ENCODE measurements at regions not wholly inside any gene's neighbourhood (a gene's known extent, or its start where the extent isn't known, plus 50 kb on each side); places are given as distances from the start of the nearest gene placed in this dataset.

GRCh38 chr2:20534913-20535801 is 88.3 kb downstream of the RHOB start:
- Histone ChIP-seq H3K4me3 (no peak overlapping the region), H3K36me3 (no peaks in the 10 kb centered on the region), H3K4me1 (peaks cover 0 to 15% (median 6%) of the 10 kb centered on the region in 4 donors), H3K27ac (peak overlapping the region in 1 of 2 donors; percentile 10), H3K27me3 (peaks cover 0 to 3% of the 10 kb centered on the region in 2 donors), H3K9me3 (no peaks in the 10 kb centered on the region)
- intact Hi-C loops (cut with DNase I; ENCODE audit: low total_unique reads), result no loop called here
- TF ChIP-seq, protein P1, sequence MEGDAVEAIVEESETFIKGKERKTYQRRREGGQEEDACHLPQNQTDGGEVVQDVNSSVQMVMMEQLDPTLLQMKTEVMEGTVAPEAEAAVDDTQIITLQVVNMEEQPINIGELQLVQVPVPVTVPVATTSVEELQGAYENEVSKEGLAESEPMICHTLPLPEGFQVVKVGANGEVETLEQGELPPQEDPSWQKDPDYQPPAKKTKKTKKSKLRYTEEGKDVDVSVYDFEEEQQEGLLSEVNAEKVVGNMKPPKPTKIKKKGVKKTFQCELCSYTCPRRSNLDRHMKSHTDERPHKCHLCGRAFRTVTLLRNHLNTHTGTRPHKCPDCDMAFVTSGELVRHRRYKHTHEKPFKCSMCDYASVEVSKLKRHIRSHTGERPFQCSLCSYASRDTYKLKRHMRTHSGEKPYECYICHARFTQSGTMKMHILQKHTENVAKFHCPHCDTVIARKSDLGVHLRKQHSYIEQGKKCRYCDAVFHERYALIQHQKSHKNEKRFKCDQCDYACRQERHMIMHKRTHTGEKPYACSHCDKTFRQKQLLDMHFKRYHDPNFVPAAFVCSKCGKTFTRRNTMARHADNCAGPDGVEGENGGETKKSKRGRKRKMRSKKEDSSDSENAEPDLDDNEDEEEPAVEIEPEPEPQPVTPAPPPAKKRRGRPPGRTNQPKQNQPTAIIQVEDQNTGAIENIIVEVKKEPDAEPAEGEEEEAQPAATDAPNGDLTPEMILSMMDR (IDR thresholded peaks at IDR 0.05), result no peak
- DNase-seq, result no peak

GRCh38 chr2:20536619-20537422 is 89.9 kb downstream of the RHOB start:
- Histone ChIP-seq H3K4me3 (no peak overlapping the region), H3K9me3 (no peaks in the 10 kb centered on the region), H3K36me3 (no peaks in the 10 kb centered on the region), H3K27ac (peak overlapping the region; percentile 15 to 42), H3K4me1 (peaks cover 0 to 15% (median 6%) of the 10 kb centered on the region in 4 donors), H3K27me3 (peaks cover 0 to 3% of the 10 kb centered on the region in 2 donors)
- DNase-seq, result peak in 1 of 2 donors; percentile 63
- intact Hi-C loops (cut with DNase I; ENCODE audit: low total_unique reads), result no loop called here
- TF ChIP-seq, protein P1 (IDR thresholded peaks at IDR 0.05), result no peak

GRCh38 chr2:20537423-20538307 is 90.8 kb downstream of the RHOB start:
- Histone ChIP-seq H3K9me3 (no peaks in the 10 kb centered on the region), H3K4me1 (peaks cover 0 to 15% (median 6%) of the 10 kb centered on the region in 4 donors), H3K4me3 (no peak overlapping the region), H3K27me3 (peaks cover 0 to 3% of the 10 kb centered on the region in 2 donors), H3K27ac (peak overlapping the region in 1 of 2 donors; percentile 15), H3K36me3 (no peaks in the 10 kb centered on the region)
- no peak for DNase-seq
- TF ChIP-seq, protein P1 (IDR thresholded peaks at IDR 0.05), result no peak
- intact Hi-C loops (cut with DNase I; ENCODE audit: low total_unique reads), result no loop called here

DNA sequence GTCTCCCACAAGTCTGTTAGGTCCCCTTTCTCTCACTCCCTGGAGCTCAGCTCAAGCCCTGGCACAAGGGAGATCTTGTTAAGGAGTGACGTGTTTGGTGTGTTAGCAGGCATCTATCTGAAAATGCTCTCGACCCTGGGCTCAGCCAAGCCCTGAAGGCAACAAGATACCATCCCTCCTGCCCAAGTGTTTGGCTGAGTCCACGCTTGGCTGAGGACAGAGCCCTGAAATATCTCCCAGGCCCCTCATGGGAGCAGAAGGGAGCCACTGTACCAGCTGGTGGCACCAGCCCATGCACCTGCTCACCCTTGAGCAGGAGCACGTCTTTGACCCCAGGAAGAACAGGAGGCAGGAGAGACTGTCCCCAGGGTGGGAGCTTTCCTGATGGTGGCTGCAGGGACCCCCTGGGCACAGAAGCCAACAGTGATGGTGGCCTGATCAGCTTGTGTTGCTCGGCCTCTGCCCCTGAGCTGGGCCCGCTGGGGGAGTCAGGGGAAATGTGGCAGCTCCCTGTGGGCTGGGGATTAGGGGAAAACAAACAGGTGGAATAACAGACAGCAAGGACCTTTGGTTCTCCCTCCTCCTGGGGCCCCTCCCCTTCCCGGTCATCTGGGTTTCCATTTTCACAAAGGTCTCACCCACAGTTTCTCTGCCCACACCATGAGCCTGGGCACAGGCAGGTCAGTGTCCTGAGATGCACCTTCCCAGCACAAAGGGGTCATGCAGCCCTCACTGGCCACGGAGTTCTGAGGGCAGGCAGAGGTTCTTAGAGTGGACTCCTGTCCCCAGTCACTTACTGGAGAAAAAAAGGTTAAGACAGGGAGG is 91.6 kb downstream of the RHOB start:
- H3K27ac ChIP-seq, result no peak overlapping the region
- intact Hi-C loops (cut with DNase I; ENCODE audit: low total_unique reads), result no loop called here
- peaks cover 0 to 3% of the 10 kb centered on the region in 2 donors for H3K27me3 ChIP-seq
- H3K9me3 ChIP-seq, result no peaks in the 10 kb centered on the region
- peaks cover 0 to 14% (median 6%) of the 10 kb centered on the region in 4 donors for H3K4me1 ChIP-seq
- DNase-seq, result no peak
- no peak overlapping the region for H3K4me3 ChIP-seq
- no peaks in the 10 kb centered on the region for H3K36me3 ChIP-seq
- TF ChIP-seq, protein P1 (IDR thresholded peaks at IDR 0.05), result no peak

All from tibial artery (tissue), 4 donors.